Esophagus squamous epithelium (tissue), 5 donors: ENCODE measurements at regions not wholly inside any gene's neighbourhood (a gene's known extent, or its start where the extent isn't known, plus 50 kb on each side); places are given as distances from the start of the nearest gene placed in this dataset.

ENCODE experiments used
- DNase-seq: peaks from one replicate; lab custom pipeline; 2025; lab: John Stamatoyannopoulos, UW
- H3K27ac ChIP-seq, 4 donors: fragments of 200-600 bp; sonication (generic); one replicate each; pipeline ENCODE4 v1.5.1; 2016 to 2019; ENCODE audit warnings: mild to moderate bottlenecking in 1 of 4
- H3K27me3 ChIP-seq, 4 donors: fragments of 200-600 bp; sonication (generic); 1 replicate in 3 of 4; 2 replicates in 1 of 4; pipeline versions ENCODE4 v1.5.1 to v1.6.0; 2017 to 2021; ENCODE audit warnings: antibody characterized with exemption in 1 of 4
- H3K36me3 ChIP-seq, 3 donors: fragments of 200-600 bp; sonication (generic); one replicate each; pipeline ENCODE4 v1.5.1; 2016 to 2019
- H3K4me1 ChIP-seq, 3 donors: fragments of 200-600 bp; sonication (generic); one replicate each; pipeline ENCODE4 v1.5.1; 2017 to 2019
- H3K4me3 ChIP-seq, 4 donors: fragments of 200-600 bp; sonication (generic); 1 replicate in 3 of 4; 2 replicates in 1 of 4; pipeline ENCODE4 v1.5.1; 2016 to 2019; ENCODE audit warnings: mild to moderate bottlenecking in 2 of 4, moderate library complexity in 1 of 4
- H3K9me3 ChIP-seq, 3 donors: fragments of 200-600 bp; sonication (generic); one replicate each; pipeline ENCODE4 v1.5.1; 2016 to 2019
- CTCF ChIP-seq, 6 experiments: fragments of 450-650 bp in 4 of 6; fragments of 200-600 bp in 2 of 6; sonication (generic) in 2 of 6; IDR thresholded peaks; one replicate each; pipeline ENCODE4 v1.5.1; 2016 to 2019; ENCODE audit warnings: antibody characterized with exemption in 6 of 6, mild to moderate bottlenecking in 4 of 6, moderate library complexity in 4 of 6
- POLR2A ChIP-seq, 4 donors: fragments of 450-650 bp; IDR thresholded peaks; one replicate each; pipeline ENCODE4 v1.6.1; 2017; ENCODE audit warnings: antibody characterized with exemption in 4 of 4, mild to moderate bottlenecking in 4 of 4, moderate library complexity in 3 of 4
- WGBS, 2 donors: methylation state at CpG; one replicate each; pipeline ENCODE4 v1.1.5; 2018; 5-methylcytosine and 5-hydroxymethylcytosine counted together
- intact Hi-C: fragments of 100-400 bp; cut with DNase I; formaldehyde crosslinking; loops from one replicate; pipeline ENCODE4 v1.15.0; 2022
- donor health status: DM: yes; HTN: yes; CAD: no.

- Histone ChIP-seq H3K4me1 (peaks cover 0 to 7% (median 0%) of the 10 kb centered on the region in 3 donors), H3K27ac (no peak overlapping the region), H3K4me3 (no peak overlapping the region), H3K9me3 (no peaks in the 10 kb centered on the region), H3K27me3 (no peaks in the 10 kb centered on the region), H3K36me3 (no peaks in the 10 kb centered on the region)
- WGBS, 2 donors, result 28 to 41% methylated on average over 4 of the region's 4 CpGs
- no peak for DNase-seq
- TF ChIP-seq POLR2A (IDR thresholded peaks at IDR 0.05) (no peak), CTCF (IDR thresholded peaks at IDR 0.05) (no peak)
- intact Hi-C loops, result no loop called here
Observed at GRCh38 chr12:42683933-42684801, 94.6 kb upstream of the PRICKLE1 start.

GRCh38 chr12:42683266-42683665, 93.7 kb upstream of the PRICKLE1 start:
- H3K36me3 ChIP-seq, result no peaks in the 10 kb centered on the region
- H3K4me1 ChIP-seq, result peaks cover 0 to 7% (median 0%) of the 10 kb centered on the region in 3 donors
- DNase-seq, result no peak
- no peaks in the 10 kb centered on the region for H3K9me3 ChIP-seq
- H3K4me3 ChIP-seq, result no peak overlapping the region
- TF ChIP-seq CTCF (IDR thresholded peaks at IDR 0.05) (no peak), POLR2A (IDR thresholded peaks at IDR 0.05) (no peak)
- H3K27me3 ChIP-seq, result no peaks in the 10 kb centered on the region
- WGBS, 2 donors, result 87 to 89% methylated on average over 1 of the region's 1 CpG
- no peak overlapping the region for H3K27ac ChIP-seq
- intact Hi-C loops, result no loop called here

GRCh38 chr12:42679466-42679865, 89.9 kb upstream of the PRICKLE1 start:
- TF ChIP-seq CTCF (IDR thresholded peaks at IDR 0.05) (no peak), POLR2A (IDR thresholded peaks at IDR 0.05) (no peak)
- no peak overlapping the region for H3K4me3 ChIP-seq
- 75 to 82% methylated on average over 4 of the region's 4 CpGs for WGBS, 2 donors
- H3K27me3 ChIP-seq, result no peaks in the 10 kb centered on the region
- H3K36me3 ChIP-seq, result no peaks in the 10 kb centered on the region
- DNase-seq, result no peak
- intact Hi-C loops, result no loop called here
- no peak overlapping the region for H3K27ac ChIP-seq
- peaks cover 0 to 7% (median 0%) of the 10 kb centered on the region in 3 donors for H3K4me1 ChIP-seq
- H3K9me3 ChIP-seq, result no peaks in the 10 kb centered on the region

GRCh38 chr12:42677461-42677860, 87.9 kb upstream of the PRICKLE1 start:
- no peak for DNase-seq
- 65 to 75% methylated on average over 2 of the region's 2 CpGs for WGBS, 2 donors
- H3K27me3 ChIP-seq, result no peaks in the 10 kb centered on the region
- H3K9me3 ChIP-seq, result no peaks in the 10 kb centered on the region
- no peak overlapping the region for H3K4me3 ChIP-seq
- H3K4me1 ChIP-seq, result no peaks in the 10 kb centered on the region
- TF ChIP-seq CTCF (IDR thresholded peaks at IDR 0.05), result no peak
- TF ChIP-seq POLR2A (IDR thresholded peaks at IDR 0.05), result no peak
- H3K27ac ChIP-seq, result no peak overlapping the region
- intact Hi-C loops, result no loop called here
- no peaks in the 10 kb centered on the region for H3K36me3 ChIP-seq

- no peaks in the 10 kb centered on the region for H3K9me3 ChIP-seq
- WGBS, 2 donors, result 44 to 79% methylated on average over 2 to 3 of the region's 3 CpGs
- intact Hi-C loops, result no loop called here
Observed at GRCh38 chr12:42673535-42673934, 84.0 kb upstream of the PRICKLE1 start.

More at GRCh38 chr12:42673535-42673934, 84.0 kb upstream of the PRICKLE1 start:
- Histone ChIP-seq H3K4me1 (no peaks in the 10 kb centered on the region), H3K36me3 (no peaks in the 10 kb centered on the region), H3K4me3 (no peak overlapping the region), H3K27ac (no peak overlapping the region), H3K27me3 (no peaks in the 10 kb centered on the region)
- TF ChIP-seq POLR2A (IDR thresholded peaks at IDR 0.05) (no peak), CTCF (IDR thresholded peaks at IDR 0.05) (no peak)
- no peak for DNase-seq
